ENCODE measurements at regions not wholly inside any gene's neighbourhood (a gene's known extent, or its start where the extent isn't known, plus 50 kb on each side); places are given as distances from the start of the nearest gene placed in this dataset.

DNA sequence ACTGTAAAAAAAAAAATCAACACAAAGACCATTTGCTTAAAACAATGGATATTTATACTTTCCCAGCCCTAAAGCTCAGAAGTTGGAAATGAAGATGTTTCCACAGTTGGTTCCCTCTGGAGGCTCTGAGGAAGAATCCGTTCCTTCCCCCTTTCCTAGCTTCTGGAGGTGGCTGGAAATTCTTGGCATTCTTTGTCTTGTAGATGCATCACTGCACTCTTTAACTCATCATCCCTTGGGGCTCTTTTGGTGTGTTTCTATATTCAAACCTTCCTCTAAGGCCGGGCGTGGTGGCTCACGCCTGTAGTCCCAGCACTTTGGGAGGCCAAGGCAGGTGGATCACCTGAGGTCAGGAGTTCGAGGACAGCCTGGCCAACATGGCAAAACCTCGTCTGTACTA lies 78.7 kb downstream of the VCX3A start:
- TF ChIP-seq, protein P1, sequence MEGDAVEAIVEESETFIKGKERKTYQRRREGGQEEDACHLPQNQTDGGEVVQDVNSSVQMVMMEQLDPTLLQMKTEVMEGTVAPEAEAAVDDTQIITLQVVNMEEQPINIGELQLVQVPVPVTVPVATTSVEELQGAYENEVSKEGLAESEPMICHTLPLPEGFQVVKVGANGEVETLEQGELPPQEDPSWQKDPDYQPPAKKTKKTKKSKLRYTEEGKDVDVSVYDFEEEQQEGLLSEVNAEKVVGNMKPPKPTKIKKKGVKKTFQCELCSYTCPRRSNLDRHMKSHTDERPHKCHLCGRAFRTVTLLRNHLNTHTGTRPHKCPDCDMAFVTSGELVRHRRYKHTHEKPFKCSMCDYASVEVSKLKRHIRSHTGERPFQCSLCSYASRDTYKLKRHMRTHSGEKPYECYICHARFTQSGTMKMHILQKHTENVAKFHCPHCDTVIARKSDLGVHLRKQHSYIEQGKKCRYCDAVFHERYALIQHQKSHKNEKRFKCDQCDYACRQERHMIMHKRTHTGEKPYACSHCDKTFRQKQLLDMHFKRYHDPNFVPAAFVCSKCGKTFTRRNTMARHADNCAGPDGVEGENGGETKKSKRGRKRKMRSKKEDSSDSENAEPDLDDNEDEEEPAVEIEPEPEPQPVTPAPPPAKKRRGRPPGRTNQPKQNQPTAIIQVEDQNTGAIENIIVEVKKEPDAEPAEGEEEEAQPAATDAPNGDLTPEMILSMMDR (IDR thresholded peaks at IDR 0.05; ENCODE audit: insufficient read depth, low read length, poor library complexity, severe bottlenecking) = no peak
- Histone ChIP-seq H3K36me3 (ENCODE audit: control insufficient read depth, insufficient read depth, low read length) (no peaks in the 10 kb centered on the region), H3K4me3 (replicated peaks; ENCODE audit: low read depth, low read length) (no peak overlapping the region), H3K27me3 (replicated peaks; ENCODE audit: control insufficient read depth, insufficient read depth, low read length) (no peaks in the 10 kb centered on the region)
- no peak for DNase-seq (ENCODE audit: extremely low read depth, insufficient read length)

DNA sequence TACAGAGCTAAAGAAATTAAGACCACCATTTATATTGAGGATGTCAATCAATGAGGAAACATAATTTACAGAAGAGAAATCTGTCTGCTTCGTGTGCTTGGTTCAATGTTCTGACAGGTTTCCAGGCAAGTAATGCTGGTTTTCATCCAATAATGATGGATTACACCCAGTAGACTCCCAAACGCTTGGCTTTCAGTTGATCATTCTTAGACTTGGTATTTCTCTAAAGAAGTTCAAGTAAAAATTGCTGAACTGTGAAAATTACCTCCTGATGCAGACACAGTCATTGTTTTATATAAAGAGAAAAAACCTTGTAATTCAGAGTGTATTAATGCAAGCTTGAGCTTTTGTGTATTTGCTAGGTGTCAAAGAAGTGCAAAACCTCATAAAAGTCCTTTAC lies 85.0 kb downstream of the VCX3A start:
- TF ChIP-seq, protein P1 (IDR thresholded peaks at IDR 0.05; ENCODE audit: insufficient read depth, low read length, poor library complexity, severe bottlenecking) = no peak
- Histone ChIP-seq H3K27me3 (replicated peaks; ENCODE audit: control insufficient read depth, insufficient read depth, low read length) (no peaks in the 10 kb centered on the region), H3K4me3 (replicated peaks; ENCODE audit: low read depth, low read length) (no peak overlapping the region), H3K36me3 (ENCODE audit: control insufficient read depth, insufficient read depth, low read length) (no peaks in the 10 kb centered on the region)
- DNase-seq (ENCODE audit: extremely low read depth, insufficient read length) = no peak

- no peaks in the 10 kb centered on the region for H3K27me3 ChIP-seq (replicated peaks; ENCODE audit: control insufficient read depth, insufficient read depth, low read length)
- TF ChIP-seq, protein P1 (IDR thresholded peaks at IDR 0.05; ENCODE audit: insufficient read depth, low read length, poor library complexity, severe bottlenecking) = no peak
- DNase-seq (ENCODE audit: extremely low read depth, insufficient read length) = no peak
- H3K4me3 ChIP-seq (replicated peaks; ENCODE audit: low read depth, low read length) = no peak overlapping the region
- no peaks in the 10 kb centered on the region for H3K36me3 ChIP-seq (ENCODE audit: control insufficient read depth, insufficient read depth, low read length)
Measured at GRCh38 chrX:6448003-6448402, 86.9 kb downstream of the VCX3A start.

GRCh38 chrX:6446582-6446981 lies 88.3 kb downstream of the VCX3A start:
- TF ChIP-seq, protein P1 (IDR thresholded peaks at IDR 0.05; ENCODE audit: insufficient read depth, low read length, poor library complexity, severe bottlenecking) = no peak
- Histone ChIP-seq H3K36me3 (ENCODE audit: control insufficient read depth, insufficient read depth, low read length) (no peaks in the 10 kb centered on the region), H3K4me3 (replicated peaks; ENCODE audit: low read depth, low read length) (no peak overlapping the region), H3K27me3 (replicated peaks; ENCODE audit: control insufficient read depth, insufficient read depth, low read length) (no peaks in the 10 kb centered on the region)
- DNase-seq (ENCODE audit: extremely low read depth, insufficient read length) = no peak

DNA sequence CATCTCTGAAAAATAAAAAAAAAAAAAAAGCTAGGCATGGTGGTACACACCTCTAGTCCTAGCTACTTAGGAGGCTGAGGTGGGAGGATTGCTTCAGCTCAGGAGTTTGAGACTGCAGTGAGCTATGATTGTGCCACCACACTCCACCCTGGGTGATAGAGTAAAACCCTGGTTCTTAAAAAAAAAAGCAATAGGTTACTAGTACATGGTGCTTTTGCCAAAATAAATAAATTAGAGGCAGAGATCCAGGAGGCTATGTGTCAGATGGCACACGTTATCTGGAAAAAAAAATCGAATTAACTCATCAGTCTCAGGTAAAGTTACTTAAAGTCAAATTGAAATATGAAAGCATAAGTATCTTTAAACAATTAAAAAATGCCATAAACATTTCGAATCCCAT lies 94.3 kb downstream of the VCX3A start:
- Histone ChIP-seq H3K27me3 (replicated peaks; ENCODE audit: control insufficient read depth, insufficient read depth, low read length) (no peaks in the 10 kb centered on the region), H3K4me3 (replicated peaks; ENCODE audit: low read depth, low read length) (no peak overlapping the region), H3K36me3 (ENCODE audit: control insufficient read depth, insufficient read depth, low read length) (no peaks in the 10 kb centered on the region)
- no peak for DNase-seq (ENCODE audit: extremely low read depth, insufficient read length)
- TF ChIP-seq, protein P1 (IDR thresholded peaks at IDR 0.05; ENCODE audit: insufficient read depth, low read length, poor library complexity, severe bottlenecking) = no peak

DNA sequence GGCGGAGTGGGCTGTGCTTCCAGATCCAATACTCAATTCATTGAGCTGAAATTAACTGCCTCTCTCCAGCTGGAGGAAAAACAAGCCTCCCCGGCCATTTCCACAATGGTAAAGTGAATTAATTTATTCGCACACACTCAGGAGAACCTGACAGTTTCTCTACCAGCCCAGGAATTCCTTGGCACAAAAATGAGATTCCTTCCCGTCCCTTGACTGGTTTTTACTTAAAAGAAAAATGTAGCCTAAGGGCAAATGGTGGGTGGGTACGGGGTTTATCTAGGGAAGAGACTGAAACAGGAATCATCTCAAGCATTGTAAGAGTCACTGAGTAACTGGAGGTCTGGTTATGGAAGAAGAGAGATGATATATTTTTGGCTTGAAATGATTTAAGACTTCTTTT lies 102.7 kb downstream of the VCX3A start:
- H3K4me3 ChIP-seq (replicated peaks; ENCODE audit: low read depth, low read length) = no peak overlapping the region
- TF ChIP-seq, protein P1 (IDR thresholded peaks at IDR 0.05; ENCODE audit: insufficient read depth, low read length, poor library complexity, severe bottlenecking) = no peak
- no peaks in the 10 kb centered on the region for H3K27me3 ChIP-seq (replicated peaks; ENCODE audit: control insufficient read depth, insufficient read depth, low read length)
- H3K36me3 ChIP-seq (ENCODE audit: control insufficient read depth, insufficient read depth, low read length) = no peaks in the 10 kb centered on the region
- no peak for DNase-seq (ENCODE audit: extremely low read depth, insufficient read length)

Data from GM06990 (cell line).